Kidney (tissue), 13 donors: ENCODE measurements at regions not wholly inside any gene's neighbourhood (a gene's known extent, or its start where the extent isn't known, plus 50 kb on each side); places are given as distances from the start of the nearest gene placed in this dataset.

Experiments used
- DNase-seq, 5 donors: peaks; one replicate each; pipeline ENCODE4 v3.0.0-alpha.2; 2013 to 2020
- FAIRE-seq: peaks from 2 replicates; lab custom pipeline; 2012; peaks lifted over from hg19 to GRCh38; lab: Jason Lieb, UNC
- H3K27ac ChIP-seq, 2 donors: one replicate each; pipeline ENCODE4 v1.7.0; 2013; ENCODE audit warnings: low read depth in 2 of 2, low read length in 2 of 2, inconsistent platforms in 1 of 2
- H3K27me3 ChIP-seq: one replicate; pipeline ENCODE4 v1.7.1; 2013; ENCODE audit warnings: low read length, inconsistent platforms; ENCODE audit not compliant: control insufficient read depth, insufficient read depth
- H3K36me3 ChIP-seq, 3 donors: one replicate each; pipeline versions ENCODE4 v1.7.0 to v1.7.1; 2013; ENCODE audit warnings: low read length in 3 of 3, control low read depth in 1 of 3, inconsistent platforms in 1 of 3; ENCODE audit not compliant: insufficient read depth in 3 of 3, control insufficient read depth in 2 of 3
- H3K4me1 ChIP-seq, 3 donors: one replicate each; pipeline versions ENCODE4 v1.7.0 to v1.7.1; 2013; ENCODE audit warnings: low read length in 3 of 3, inconsistent platforms in 1 of 3, low read depth in 1 of 3; ENCODE audit not compliant: control insufficient read depth in 2 of 3, insufficient read depth in 2 of 3
- H3K4me3 ChIP-seq, 3 donors: one replicate each; pipeline versions ENCODE4 v1.7.0 to v1.8.1; 2013; ENCODE audit warnings: low read length in 3 of 3, control low read depth in 1 of 3, inconsistent platforms in 1 of 3
- H3K9ac ChIP-seq, 3 donors: one replicate each; pipeline versions ENCODE4 v1.7.0 to v1.7.1; 2013; ENCODE audit warnings: low read length in 3 of 3, control low read depth in 1 of 3, inconsistent platforms in 1 of 3
- H3K9me3 ChIP-seq, 3 donors: one replicate each; pipeline versions ENCODE4 v1.7.0 to v1.7.1; 2013; ENCODE audit warnings: low read length in 3 of 3, control low read depth in 1 of 3, inconsistent platforms in 1 of 3; ENCODE audit not compliant: control insufficient read depth in 2 of 3, insufficient read depth in 1 of 3
- intact Hi-C: fragments of 100-400 bp; cut with DNase I; formaldehyde crosslinking; loops from one replicate; pipeline ENCODE4 v1.11.1; 2022
- TF ChIP-seq, protein P1 (sequence below): IDR thresholded peaks from 3 replicates; pipeline ENCODE4 v1.5.1; 2012; ENCODE audit warnings: mild to moderate bottlenecking, moderate library complexity, borderline replicate concordance; ENCODE audit not compliant: insufficient read depth; ENCODE audit errors: extremely low read depth
- donor health status: control.
- donor health status: control.
- donor health status: control.
- donor health status: control.
- donor health status: control.
- donor health status: DM: yes; HTN: yes; CAD: no.
- donor health status: Normal renal cell carcinoma (clear cell type).

- intact Hi-C loops, result no loop called here
- TF ChIP-seq, protein P1, sequence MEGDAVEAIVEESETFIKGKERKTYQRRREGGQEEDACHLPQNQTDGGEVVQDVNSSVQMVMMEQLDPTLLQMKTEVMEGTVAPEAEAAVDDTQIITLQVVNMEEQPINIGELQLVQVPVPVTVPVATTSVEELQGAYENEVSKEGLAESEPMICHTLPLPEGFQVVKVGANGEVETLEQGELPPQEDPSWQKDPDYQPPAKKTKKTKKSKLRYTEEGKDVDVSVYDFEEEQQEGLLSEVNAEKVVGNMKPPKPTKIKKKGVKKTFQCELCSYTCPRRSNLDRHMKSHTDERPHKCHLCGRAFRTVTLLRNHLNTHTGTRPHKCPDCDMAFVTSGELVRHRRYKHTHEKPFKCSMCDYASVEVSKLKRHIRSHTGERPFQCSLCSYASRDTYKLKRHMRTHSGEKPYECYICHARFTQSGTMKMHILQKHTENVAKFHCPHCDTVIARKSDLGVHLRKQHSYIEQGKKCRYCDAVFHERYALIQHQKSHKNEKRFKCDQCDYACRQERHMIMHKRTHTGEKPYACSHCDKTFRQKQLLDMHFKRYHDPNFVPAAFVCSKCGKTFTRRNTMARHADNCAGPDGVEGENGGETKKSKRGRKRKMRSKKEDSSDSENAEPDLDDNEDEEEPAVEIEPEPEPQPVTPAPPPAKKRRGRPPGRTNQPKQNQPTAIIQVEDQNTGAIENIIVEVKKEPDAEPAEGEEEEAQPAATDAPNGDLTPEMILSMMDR, result no peak
- FAIRE-seq (no peak), DNase-seq (no peak)
- Histone ChIP-seq H3K27me3 (no peaks in the 10 kb centered on the region), H3K9ac (no peak overlapping the region), H3K36me3 (no peaks in the 10 kb centered on the region), H3K27ac (no peak overlapping the region), H3K9me3 (no peaks in the 10 kb centered on the region), H3K4me3 (no peak overlapping the region), H3K4me1 (no peaks in the 10 kb centered on the region)
Measured at GRCh38 chr13:104769545-104769944, 1703.3 kb upstream of the SLC10A2 start.

GRCh38 chr13:104766319-104766718 is 1700.1 kb upstream of the SLC10A2 start:
- DNase-seq (peak in 2 of 5 donors; percentile 9), FAIRE-seq (no peak)
- Histone ChIP-seq H3K4me1 (no peaks in the 10 kb centered on the region), H3K4me3 (no peak overlapping the region), H3K9me3 (no peaks in the 10 kb centered on the region), H3K36me3 (no peaks in the 10 kb centered on the region), H3K27me3 (no peaks in the 10 kb centered on the region), H3K9ac (no peak overlapping the region), H3K27ac (no peak overlapping the region)
- TF ChIP-seq, protein P1, result no peak
- intact Hi-C loops, result no loop called here

GRCh38 chr13:104764600-104764999 is 1698.4 kb upstream of the SLC10A2 start:
- intact Hi-C loops, result no loop called here
- H3K9me3 ChIP-seq, result no peaks in the 10 kb centered on the region
- DNase-seq, result no peak
- no peaks in the 10 kb centered on the region for H3K27me3 ChIP-seq
- FAIRE-seq, result no peak
- H3K9ac ChIP-seq, result no peak overlapping the region
- no peaks in the 10 kb centered on the region for H3K36me3 ChIP-seq
- H3K4me3 ChIP-seq, result no peak overlapping the region
- H3K4me1 ChIP-seq, result no peaks in the 10 kb centered on the region
- H3K27ac ChIP-seq, result no peak overlapping the region
- TF ChIP-seq, protein P1, result no peak

DNA sequence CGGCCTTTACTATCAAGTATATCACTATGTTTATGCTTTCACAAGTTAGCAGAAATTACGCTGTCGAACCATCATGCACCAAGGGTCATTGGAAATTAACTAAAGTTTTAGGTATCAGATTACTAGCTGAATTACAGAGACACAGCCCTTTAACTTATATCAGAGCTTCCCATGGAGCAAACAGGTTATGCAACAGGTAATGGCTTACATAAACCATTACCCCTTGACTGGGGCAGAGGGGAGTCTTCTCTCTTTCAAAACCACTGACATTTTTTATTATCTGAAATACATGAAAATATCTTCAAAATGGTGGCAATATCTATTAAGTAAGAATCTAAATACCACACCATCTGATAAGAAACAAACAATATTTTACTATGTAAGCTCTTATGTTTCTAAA is 1692.9 kb upstream of the SLC10A2 start:
- H3K27ac ChIP-seq, result no peak overlapping the region
- H3K9me3 ChIP-seq, result no peaks in the 10 kb centered on the region
- TF ChIP-seq, protein P1, result no peak
- H3K4me3 ChIP-seq, result no peak overlapping the region
- intact Hi-C loops, result no loop called here
- no peaks in the 10 kb centered on the region for H3K36me3 ChIP-seq
- no peak overlapping the region for H3K9ac ChIP-seq
- DNase-seq (no peak), FAIRE-seq (no peak)
- H3K27me3 ChIP-seq, result no peaks in the 10 kb centered on the region
- H3K4me1 ChIP-seq, result no peaks in the 10 kb centered on the region
